ENCODE measurements at regions not wholly inside any gene's neighbourhood (a gene's known extent, or its start where the extent isn't known, plus 50 kb on each side); places are given as distances from the start of the nearest gene placed in this dataset.

DNA sequence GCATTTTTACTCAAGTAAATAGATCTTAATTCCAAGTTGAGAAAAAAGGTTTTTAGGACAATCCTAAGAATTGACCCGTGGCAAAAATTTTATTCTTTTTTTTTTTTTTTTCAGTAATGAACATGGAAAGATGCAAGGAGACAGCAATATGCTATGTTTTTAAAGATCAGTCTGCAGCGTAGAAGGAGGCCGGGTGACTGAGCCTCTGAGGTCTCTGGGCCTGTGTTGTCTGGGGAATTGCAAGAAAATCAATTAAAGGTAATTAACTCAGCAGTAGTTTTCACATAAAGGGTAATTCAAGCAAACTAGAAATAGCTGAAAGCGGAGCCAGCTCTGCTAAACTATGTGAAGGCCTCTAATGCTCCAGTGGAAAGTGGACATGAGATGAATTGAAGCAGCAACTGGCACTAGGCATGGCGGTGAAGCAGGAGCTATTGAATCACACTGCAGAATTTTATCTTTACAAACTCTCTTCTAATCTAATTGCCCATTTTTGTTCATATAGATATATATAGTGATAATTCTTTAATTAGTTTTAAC lies 285.2 kb upstream of the ITGA1 start:
- H2BK5ac ChIP-seq (ENCODE audit: low read depth, low read length, poor library complexity, severe bottlenecking) = no peak overlapping the region
- no peak overlapping the region for H3K27ac ChIP-seq (ENCODE audit: low read length, poor library complexity, severe bottlenecking)
- H2AK5ac ChIP-seq (ENCODE audit: low read length, severe bottlenecking) = no peak overlapping the region
- H2BK15ac ChIP-seq (ENCODE audit: low read depth, poor library complexity, severe bottlenecking) = no peak overlapping the region
- H3K4me3 ChIP-seq (ENCODE audit: insufficient read depth in 1 of 2, low read depth in 1 of 2, low read length in 2 of 2) = no peak overlapping the region
- H3K18ac ChIP-seq (ENCODE audit: low read depth in 1 of 2, low read length in 2 of 2) = no peak overlapping the region
- H3K36me3 ChIP-seq (ENCODE audit: control insufficient read depth in 1 of 2, insufficient read depth in 2 of 2, low read depth in 1 of 2, low read length in 2 of 2) = no peaks in the 10 kb centered on the region
- H3K79me1 ChIP-seq (replicated peaks; ENCODE audit: low read length, poor library complexity, severe bottlenecking) = no peaks in the 10 kb centered on the region
- no peaks in the 10 kb centered on the region for H3K4me1 ChIP-seq (ENCODE audit: control insufficient read depth, insufficient read depth, low read depth, low read length)
- H2BK12ac ChIP-seq (ENCODE audit: low read length in 2 of 2) = no peak overlapping the region
- no peak overlapping the region for H4K91ac ChIP-seq (ENCODE audit: low read length)
- no peak overlapping the region for H3K4ac ChIP-seq (ENCODE audit: low read depth in 1 of 2, low read length in 2 of 2)
- WGBS = 90% methylated on average over 4 of the region's 5 CpGs
- no peak overlapping the region for H2AFZ ChIP-seq (ENCODE audit: low read depth, low read length)
- no peak overlapping the region for H2BK120ac ChIP-seq (ENCODE audit: low read depth, low read length)
- H3K9ac ChIP-seq (ENCODE audit: low read length) = no peak overlapping the region
- no peak overlapping the region for H3K4me2 ChIP-seq (ENCODE audit: low read length, poor library complexity, severe bottlenecking)
- no peaks in the 10 kb centered on the region for H3K9me3 ChIP-seq (ENCODE audit: control insufficient read depth, low read length)
- no peak overlapping the region for H3K14ac ChIP-seq (ENCODE audit: low read length in 2 of 2)
- H4K8ac ChIP-seq (ENCODE audit: low read length) = no peak overlapping the region
- DNase-seq = no peak
- H3K27me3 ChIP-seq (ENCODE audit: control insufficient read depth in 1 of 2, insufficient read depth in 1 of 2, low read length in 2 of 2) = no peaks in the 10 kb centered on the region
- H3K23ac ChIP-seq (ENCODE audit: low read length in 2 of 2) = no peak overlapping the region

DNA sequence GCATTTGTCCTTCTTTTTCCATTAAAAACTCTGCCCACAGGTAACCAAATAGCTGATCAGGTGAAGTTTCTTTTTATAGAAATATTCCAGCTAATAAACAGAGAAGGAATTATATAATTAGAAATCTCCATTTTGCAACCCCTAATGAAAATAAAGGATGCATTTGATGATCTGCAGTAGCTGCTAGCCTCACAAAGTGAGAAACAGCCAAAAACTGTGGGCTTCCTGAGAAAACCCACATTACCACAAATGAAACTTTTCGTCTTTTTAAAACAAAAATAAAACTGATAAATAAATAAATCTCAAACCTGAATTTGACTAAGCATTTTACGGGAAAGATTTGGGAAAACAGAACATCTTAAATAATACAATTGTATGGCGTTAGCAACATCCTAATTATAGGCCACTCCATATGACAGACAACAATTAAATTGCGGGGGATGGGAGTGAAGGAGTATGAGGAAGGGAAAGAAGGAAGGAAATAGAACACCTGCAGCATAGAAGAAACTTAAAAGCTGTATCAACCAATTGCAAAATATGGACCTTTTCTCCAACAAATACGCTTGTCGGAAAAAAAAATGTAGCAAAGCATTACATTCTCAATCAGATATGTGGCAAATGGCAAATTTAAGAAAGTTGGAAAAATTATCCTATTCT lies 283.0 kb upstream of the ITGA1 start:
- Histone ChIP-seq H3K9me3 (ENCODE audit: control insufficient read depth, low read length) (no peaks in the 10 kb centered on the region), H2BK15ac (ENCODE audit: low read depth, poor library complexity, severe bottlenecking) (no peak overlapping the region), H2BK5ac (ENCODE audit: low read depth, low read length, poor library complexity, severe bottlenecking) (no peak overlapping the region), H3K36me3 (ENCODE audit: control insufficient read depth in 1 of 2, insufficient read depth in 2 of 2, low read depth in 1 of 2, low read length in 2 of 2) (no peaks in the 10 kb centered on the region), H3K23ac (ENCODE audit: low read length in 2 of 2) (no peak overlapping the region), H3K4me1 (ENCODE audit: control insufficient read depth, insufficient read depth, low read depth, low read length) (no peaks in the 10 kb centered on the region), H3K4me3 (ENCODE audit: insufficient read depth in 1 of 2, low read depth in 1 of 2, low read length in 2 of 2) (no peak overlapping the region), H2BK12ac (ENCODE audit: low read length in 2 of 2) (no peak overlapping the region), H3K14ac (ENCODE audit: low read length in 2 of 2) (no peak overlapping the region), H3K18ac (ENCODE audit: low read depth in 1 of 2, low read length in 2 of 2) (no peak overlapping the region), H2AK5ac (ENCODE audit: low read length, severe bottlenecking) (no peak overlapping the region), H2BK120ac (ENCODE audit: low read depth, low read length) (no peak overlapping the region), H3K4ac (ENCODE audit: low read depth in 1 of 2, low read length in 2 of 2) (no peak overlapping the region), H3K9ac (ENCODE audit: low read length) (no peak overlapping the region), H3K4me2 (ENCODE audit: low read length, poor library complexity, severe bottlenecking) (no peak overlapping the region), H2AFZ (ENCODE audit: low read depth, low read length) (no peak overlapping the region), H4K8ac (ENCODE audit: low read length) (no peak overlapping the region), H3K79me1 (replicated peaks; ENCODE audit: low read length, poor library complexity, severe bottlenecking) (no peaks in the 10 kb centered on the region), H3K27ac (ENCODE audit: low read length, poor library complexity, severe bottlenecking) (no peak overlapping the region), H3K27me3 (ENCODE audit: control insufficient read depth in 1 of 2, insufficient read depth in 1 of 2, low read length in 2 of 2) (no peaks in the 10 kb centered on the region), H4K91ac (ENCODE audit: low read length) (no peak overlapping the region)
- no peak for DNase-seq
- WGBS = 93% methylated on average over 3 of the region's 6 CpGs

DNA sequence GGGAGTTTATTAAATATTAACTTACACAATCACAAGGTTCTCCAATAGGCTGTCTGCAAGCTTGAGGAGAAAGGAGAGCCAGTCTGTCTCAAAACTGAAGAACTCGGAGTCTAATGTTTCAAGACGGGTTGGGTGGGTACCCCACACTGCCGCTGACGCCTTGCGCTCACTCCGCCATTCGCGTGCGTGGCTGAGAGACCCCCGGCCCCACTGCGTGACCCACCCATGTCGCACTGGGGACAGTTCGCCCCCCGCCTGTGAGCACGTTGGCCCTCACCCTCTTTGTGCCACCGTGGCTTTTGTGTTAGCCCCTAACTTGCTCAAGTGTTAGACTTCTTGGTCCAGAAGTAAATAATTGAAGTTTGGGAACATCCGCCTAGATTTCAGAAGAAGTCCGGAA lies 270.0 kb upstream of the ITGA1 start:
- 91% methylated on average over 18 of the region's 18 CpGs for WGBS
- Histone ChIP-seq H3K4me2 (ENCODE audit: low read length, poor library complexity, severe bottlenecking) (no peak overlapping the region), H3K79me1 (replicated peaks; ENCODE audit: low read length, poor library complexity, severe bottlenecking) (no peaks in the 10 kb centered on the region), H3K9me3 (ENCODE audit: control insufficient read depth, low read length) (no peaks in the 10 kb centered on the region), H4K91ac (ENCODE audit: low read length) (no peak overlapping the region), H3K14ac (ENCODE audit: low read length in 2 of 2) (peak overlapping the region in 1 of 2 experiments; percentile 26), H3K27ac (ENCODE audit: low read length, poor library complexity, severe bottlenecking) (no peak overlapping the region), H3K4ac (ENCODE audit: low read depth in 1 of 2, low read length in 2 of 2) (no peak overlapping the region), H2BK12ac (ENCODE audit: low read length in 2 of 2) (no peak overlapping the region), H3K9ac (ENCODE audit: low read length) (no peak overlapping the region), H3K27me3 (ENCODE audit: control insufficient read depth in 1 of 2, insufficient read depth in 1 of 2, low read length in 2 of 2) (no peaks in the 10 kb centered on the region), H3K4me1 (ENCODE audit: control insufficient read depth, insufficient read depth, low read depth, low read length) (peaks cover 1% of the 10 kb centered on the region), H2AFZ (ENCODE audit: low read depth, low read length) (no peak overlapping the region), H2BK120ac (ENCODE audit: low read depth, low read length) (no peak overlapping the region), H3K23ac (ENCODE audit: low read length in 2 of 2) (no peak overlapping the region), H3K18ac (ENCODE audit: low read depth in 1 of 2, low read length in 2 of 2) (no peak overlapping the region), H2BK5ac (ENCODE audit: low read depth, low read length, poor library complexity, severe bottlenecking) (no peak overlapping the region), H3K36me3 (ENCODE audit: control insufficient read depth in 1 of 2, insufficient read depth in 2 of 2, low read depth in 1 of 2, low read length in 2 of 2) (no peaks in the 10 kb centered on the region), H4K8ac (ENCODE audit: low read length) (no peak overlapping the region), H3K4me3 (ENCODE audit: insufficient read depth in 1 of 2, low read depth in 1 of 2, low read length in 2 of 2) (no peak overlapping the region), H2AK5ac (ENCODE audit: low read length, severe bottlenecking) (no peak overlapping the region), H2BK15ac (ENCODE audit: low read depth, poor library complexity, severe bottlenecking) (no peak overlapping the region)
- no peak for DNase-seq

DNA sequence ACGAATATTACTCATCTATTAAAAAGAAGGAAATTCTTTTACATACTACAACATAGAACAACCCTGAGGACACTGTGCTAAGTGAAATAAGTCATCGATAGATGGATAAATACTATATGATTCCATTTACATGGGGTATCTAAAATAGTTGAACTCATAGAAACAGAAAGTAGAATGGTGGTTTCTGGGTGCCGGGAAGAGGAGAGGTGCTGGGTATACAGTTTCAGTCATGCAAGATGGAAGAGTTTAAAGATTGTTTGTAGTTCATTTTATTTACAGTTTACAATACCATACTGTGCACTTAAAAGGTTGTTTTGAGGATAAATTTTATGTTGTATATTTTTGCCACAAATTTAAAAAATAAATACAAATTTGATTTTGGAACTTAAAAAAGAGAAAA lies 267.5 kb upstream of the ITGA1 start:
- Histone ChIP-seq H3K9me3 (ENCODE audit: control insufficient read depth, low read length) (no peaks in the 10 kb centered on the region), H2BK5ac (ENCODE audit: low read depth, low read length, poor library complexity, severe bottlenecking) (no peak overlapping the region), H3K27ac (ENCODE audit: low read length, poor library complexity, severe bottlenecking) (no peak overlapping the region), H3K14ac (ENCODE audit: low read length in 2 of 2) (no peak overlapping the region), H3K4me3 (ENCODE audit: insufficient read depth in 1 of 2, low read depth in 1 of 2, low read length in 2 of 2) (no peak overlapping the region), H3K23ac (ENCODE audit: low read length in 2 of 2) (no peak overlapping the region), H4K91ac (ENCODE audit: low read length) (no peak overlapping the region), H3K27me3 (ENCODE audit: control insufficient read depth in 1 of 2, insufficient read depth in 1 of 2, low read length in 2 of 2) (no peaks in the 10 kb centered on the region), H2AK5ac (ENCODE audit: low read length, severe bottlenecking) (no peak overlapping the region), H4K8ac (ENCODE audit: low read length) (no peak overlapping the region), H3K18ac (ENCODE audit: low read depth in 1 of 2, low read length in 2 of 2) (no peak overlapping the region), H3K79me1 (replicated peaks; ENCODE audit: low read length, poor library complexity, severe bottlenecking) (no peaks in the 10 kb centered on the region), H3K4ac (ENCODE audit: low read depth in 1 of 2, low read length in 2 of 2) (no peak overlapping the region), H2BK120ac (ENCODE audit: low read depth, low read length) (no peak overlapping the region), H3K4me1 (ENCODE audit: control insufficient read depth, insufficient read depth, low read depth, low read length) (peaks cover 1% of the 10 kb centered on the region), H2BK12ac (ENCODE audit: low read length in 2 of 2) (no peak overlapping the region), H3K36me3 (ENCODE audit: control insufficient read depth in 1 of 2, insufficient read depth in 2 of 2, low read depth in 1 of 2, low read length in 2 of 2) (no peaks in the 10 kb centered on the region), H3K4me2 (ENCODE audit: low read length, poor library complexity, severe bottlenecking) (no peak overlapping the region), H2AFZ (ENCODE audit: low read depth, low read length) (no peak overlapping the region), H3K9ac (ENCODE audit: low read length) (no peak overlapping the region), H2BK15ac (ENCODE audit: low read depth, poor library complexity, severe bottlenecking) (no peak overlapping the region)
- no peak for DNase-seq
- WGBS = no CpG with 5 or more reads among the region's 3 CpGs
